ENCODE measurements at regions not wholly inside any gene's neighbourhood (a gene's known extent, or its start where the extent isn't known, plus 50 kb on each side); places are given as distances from the start of the nearest gene placed in this dataset.

GRCh38 chr3:19093084-19093483, 55.2 kb upstream of the KCNH8 start:
- DNase-seq (ENCODE audit: low read depth in 4 of 4, low spot score in 3 of 4) = no peak

GRCh38 chr3:19077388-19077787, 70.9 kb upstream of the KCNH8 start:
- no peak for DNase-seq (ENCODE audit: low read depth in 4 of 4, low spot score in 3 of 4)

- DNase-seq (ENCODE audit: low read depth in 4 of 4, low spot score in 3 of 4) = no peak
Observed at GRCh38 chr3:19075037-19075436, 73.3 kb upstream of the KCNH8 start.

DNA sequence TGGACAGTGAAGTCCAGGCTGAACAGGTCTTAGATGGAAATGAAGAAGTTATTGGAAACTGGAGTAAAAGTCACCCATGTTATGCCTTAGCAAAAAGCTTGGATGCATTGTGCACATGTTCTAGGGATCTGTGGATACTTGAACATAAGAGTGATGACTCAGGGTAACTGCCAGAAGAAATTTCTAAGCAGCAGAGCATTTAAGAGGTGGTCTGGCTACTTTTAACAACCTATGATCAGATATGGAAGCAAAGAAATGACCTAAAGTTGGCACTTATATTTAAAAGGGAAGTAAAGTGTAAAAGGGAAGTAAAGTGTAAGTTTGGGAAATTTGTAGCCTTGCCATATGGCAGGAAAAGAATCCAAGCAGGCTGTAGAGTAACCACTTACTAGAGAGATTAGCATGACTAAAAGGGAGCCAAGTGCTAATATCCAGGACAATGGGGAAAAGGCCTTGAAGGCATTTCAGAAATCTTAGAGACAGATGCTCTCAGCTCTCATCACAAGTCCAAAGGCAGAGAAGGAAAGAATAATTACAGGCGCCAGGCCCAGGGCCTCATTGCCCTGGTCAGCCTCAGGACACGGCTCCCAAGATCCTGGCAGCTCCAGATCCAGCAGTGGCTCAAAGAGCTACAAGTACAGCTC, 73.9 kb upstream of the KCNH8 start:
- DNase-seq (ENCODE audit: low read depth in 4 of 4, low spot score in 3 of 4) = no peak

DNA sequence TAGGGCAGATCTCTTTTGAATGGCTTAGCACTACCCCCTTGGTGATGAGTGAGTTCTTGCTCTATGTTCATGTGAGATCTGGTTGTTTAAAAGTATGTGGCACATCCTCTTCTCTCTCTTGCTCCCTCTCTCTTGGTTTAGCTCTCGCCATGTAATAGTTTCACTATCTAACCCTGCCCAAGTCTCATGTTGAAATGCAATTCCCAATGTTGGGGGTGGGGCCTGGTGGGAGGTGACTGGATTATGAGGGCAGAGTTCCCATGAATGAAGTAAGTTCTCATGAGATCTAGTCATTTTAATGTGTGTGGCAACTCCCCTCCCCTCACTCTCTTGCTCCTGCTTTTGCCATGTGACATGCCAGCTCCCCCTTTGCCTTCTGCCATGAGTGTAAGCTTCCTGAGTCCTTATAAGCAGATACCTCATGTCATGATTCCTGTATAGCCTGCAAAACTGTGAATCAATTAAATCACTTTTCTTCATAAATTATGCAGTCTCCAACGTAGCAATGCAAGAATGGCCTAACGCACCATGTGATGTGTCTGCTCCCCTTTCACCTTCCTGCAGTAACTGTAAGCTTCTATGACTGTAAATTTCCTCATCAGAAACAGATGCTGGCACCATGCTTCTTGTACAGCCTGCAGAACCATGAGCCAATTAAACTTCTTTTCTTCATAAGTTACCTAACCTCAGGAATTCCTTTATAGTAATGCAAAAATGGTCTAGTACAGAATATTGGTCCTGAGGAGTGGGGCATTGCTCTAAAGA, 74.8 kb upstream of the KCNH8 start:
- DNase-seq (ENCODE audit: low read depth in 4 of 4, low spot score in 3 of 4) = no peak

GRCh38 chr3:19070325-19070724, 78.0 kb upstream of the KCNH8 start:
- no peak for DNase-seq (ENCODE audit: low read depth in 4 of 4, low spot score in 3 of 4)

DNA sequence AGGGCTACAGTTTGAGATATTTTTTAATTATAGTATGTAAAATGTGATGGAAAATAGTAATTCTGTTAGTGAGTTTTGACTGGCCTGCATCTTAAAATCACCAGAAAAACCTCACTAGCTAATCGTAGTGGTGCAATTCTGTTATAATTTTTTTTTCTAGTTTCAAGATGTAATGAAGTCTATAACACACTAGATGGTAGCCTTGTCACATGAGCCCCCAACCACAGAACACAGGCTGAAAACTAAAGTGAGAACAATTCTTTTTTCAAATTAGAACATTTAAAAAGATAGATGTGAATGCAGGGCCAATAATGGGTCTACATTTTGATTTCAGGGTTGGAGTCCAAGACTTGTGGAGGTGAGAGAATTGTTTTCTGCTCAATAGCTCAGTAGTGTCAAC, 83.3 kb upstream of the KCNH8 start:
- DNase-seq (ENCODE audit: low read depth in 4 of 4, low spot score in 3 of 4) = no peak

DNA sequence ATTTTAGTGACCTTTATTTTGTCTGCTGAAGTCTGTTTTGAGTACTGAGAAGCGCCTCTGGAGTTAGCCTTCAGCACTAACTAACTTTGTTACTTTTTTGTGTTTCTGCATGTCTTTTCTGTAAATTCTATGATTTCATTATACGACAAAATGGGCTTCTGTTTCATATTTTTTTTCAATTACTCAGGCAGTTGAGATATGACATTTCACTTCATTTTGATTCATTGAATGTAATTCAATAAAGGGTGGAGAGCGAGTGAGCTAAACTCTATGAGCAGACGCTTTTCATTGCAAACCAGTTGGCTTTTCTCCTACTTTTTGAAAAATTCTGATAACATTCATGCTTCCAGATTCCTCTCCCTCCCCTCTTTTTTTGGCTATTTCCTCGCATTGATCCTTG, 84.4 kb upstream of the KCNH8 start:
- no peak for DNase-seq (ENCODE audit: low read depth in 4 of 4, low spot score in 3 of 4)

- DNase-seq (ENCODE audit: low read depth in 4 of 4, low spot score in 3 of 4) = no peak
Observed at GRCh38 chr3:19060404-19060803, 87.9 kb upstream of the KCNH8 start.

- no peak for DNase-seq (ENCODE audit: low read depth in 4 of 4, low spot score in 3 of 4)
Observed at GRCh38 chr3:19052874-19053273, 95.4 kb upstream of the KCNH8 start.

DNA sequence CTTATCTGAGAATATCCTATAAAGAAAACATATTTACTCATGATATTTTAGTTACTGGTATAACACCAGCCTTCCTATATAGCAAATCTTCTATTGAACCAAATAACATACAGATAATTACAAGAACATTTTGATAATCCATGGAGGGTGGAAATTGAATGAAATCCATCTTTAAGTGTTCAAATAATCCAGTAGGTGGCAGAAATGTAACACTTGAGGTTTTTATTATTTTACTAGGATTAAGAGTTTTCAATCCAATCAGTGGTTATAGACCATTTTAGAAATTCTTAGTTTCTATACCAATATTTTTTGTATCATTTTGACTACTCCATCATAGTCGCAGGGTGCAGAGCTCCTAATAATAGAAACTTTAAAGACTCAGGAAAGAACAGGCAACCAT, 101.9 kb upstream of the KCNH8 start:
- DNase-seq (ENCODE audit: low read depth in 4 of 4, low spot score in 3 of 4) = no peak

DNA sequence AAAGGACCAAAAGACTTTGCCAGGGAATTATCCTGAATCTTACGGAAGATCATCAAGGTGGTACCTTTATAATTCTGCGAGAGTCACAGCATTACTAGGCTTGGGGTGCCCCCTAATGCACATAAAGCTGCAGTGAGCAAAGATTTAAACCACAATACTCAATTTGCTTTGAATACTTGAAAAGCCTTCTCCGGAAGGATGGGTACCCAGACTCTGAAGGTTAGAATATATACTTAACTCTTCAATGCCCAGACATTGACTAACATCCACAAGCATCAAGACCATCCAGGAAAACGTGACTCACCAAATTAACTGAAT, 117.8 kb upstream of the KCNH8 start:
- DNase-seq (ENCODE audit: low read depth in 4 of 4, low spot score in 3 of 4) = no peak

DNA sequence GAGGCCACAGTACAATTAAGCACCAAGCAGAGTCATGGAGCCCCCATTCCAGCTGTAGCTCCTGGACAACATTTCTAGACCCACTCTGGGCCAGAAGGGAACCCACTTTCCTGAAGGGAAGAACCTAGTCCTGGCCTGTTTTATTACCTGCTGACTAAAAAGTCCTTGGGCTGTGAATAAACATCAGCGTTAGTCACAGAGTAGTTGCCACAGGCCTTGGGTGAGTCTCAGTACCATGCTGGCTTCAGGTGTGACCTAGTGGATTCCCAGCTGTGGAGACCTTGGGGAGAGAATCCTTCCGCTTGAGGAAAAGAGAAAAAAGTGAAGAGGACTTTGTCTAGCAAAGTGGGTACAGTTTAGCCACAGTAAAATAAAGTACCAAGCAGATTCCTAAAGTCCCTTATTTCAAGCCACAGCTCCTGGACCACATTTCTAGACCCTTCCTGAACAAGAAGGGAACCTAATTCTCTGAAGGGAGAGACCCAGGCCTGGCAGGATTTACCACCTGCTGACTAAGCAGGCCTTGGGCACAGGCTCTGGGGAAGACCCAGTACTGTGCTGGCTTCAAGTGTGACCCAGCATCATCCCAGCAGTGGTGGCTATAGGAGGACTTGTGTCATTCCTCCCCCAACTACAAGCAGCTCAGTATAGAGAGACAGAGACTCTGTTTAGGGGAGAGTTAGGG, 118.3 kb upstream of the KCNH8 start:
- no peak for DNase-seq (ENCODE audit: low read depth in 4 of 4, low spot score in 3 of 4)

DNA sequence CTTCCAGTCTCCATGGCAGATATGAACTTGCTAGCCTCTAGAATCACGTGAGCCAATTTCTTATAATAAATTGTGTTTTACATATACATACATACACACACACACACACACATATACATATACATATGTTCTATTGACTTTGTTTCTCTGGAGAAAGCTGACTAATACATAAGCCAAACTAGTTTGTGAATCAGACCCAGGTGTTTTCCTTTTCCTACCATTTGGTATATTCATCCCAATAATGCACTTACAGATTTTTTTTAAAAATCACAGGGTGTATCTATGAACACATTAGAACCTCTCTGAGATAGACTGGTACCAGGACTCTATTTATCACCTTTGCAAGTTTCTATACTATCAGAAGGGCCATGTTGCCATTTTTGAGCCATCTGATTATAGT, 122.9 kb upstream of the KCNH8 start:
- DNase-seq (ENCODE audit: low read depth in 4 of 4, low spot score in 3 of 4) = no peak

DNA sequence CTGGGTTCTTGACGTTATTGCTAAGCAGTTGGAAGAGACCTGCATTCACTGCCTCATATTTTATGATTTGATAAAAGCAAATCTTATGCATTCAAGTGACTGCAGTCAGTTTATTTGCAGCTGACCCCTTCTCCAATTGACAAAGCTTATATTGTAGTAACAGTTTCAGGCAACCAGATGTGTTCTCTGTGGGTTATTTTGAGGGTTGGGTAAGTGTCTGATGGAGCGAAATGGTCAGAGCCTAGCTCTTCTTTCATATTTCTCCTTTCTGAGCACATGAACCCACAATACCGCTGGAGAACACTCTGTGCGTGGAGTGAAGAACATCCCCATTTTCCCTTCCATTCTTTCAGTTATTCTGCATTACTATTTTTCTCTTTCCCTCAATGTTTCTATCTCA, 125.8 kb upstream of the KCNH8 start:
- DNase-seq (ENCODE audit: low read depth in 4 of 4, low spot score in 3 of 4) = no peak

DNA sequence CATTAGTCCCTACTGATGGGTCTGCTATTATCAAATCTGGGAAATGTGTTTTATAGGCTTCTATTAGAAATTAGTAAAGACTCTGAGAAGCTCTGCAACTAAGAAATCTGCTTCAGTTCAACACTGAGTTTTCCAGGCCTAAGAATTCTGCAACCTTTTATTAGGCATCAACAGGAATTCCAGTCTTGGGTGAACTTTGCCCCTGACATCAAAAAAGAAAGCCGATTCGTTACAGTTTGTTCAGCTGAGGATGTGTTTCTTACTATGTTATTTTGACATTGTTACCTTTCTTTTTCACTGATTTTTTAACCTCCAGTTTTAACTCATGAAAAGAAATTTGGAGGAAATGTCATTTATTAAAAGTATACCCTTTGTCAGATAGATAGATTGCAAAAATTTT, 131.5 kb upstream of the KCNH8 start:
- no peak for DNase-seq (ENCODE audit: low read depth in 4 of 4, low spot score in 3 of 4)

DNA sequence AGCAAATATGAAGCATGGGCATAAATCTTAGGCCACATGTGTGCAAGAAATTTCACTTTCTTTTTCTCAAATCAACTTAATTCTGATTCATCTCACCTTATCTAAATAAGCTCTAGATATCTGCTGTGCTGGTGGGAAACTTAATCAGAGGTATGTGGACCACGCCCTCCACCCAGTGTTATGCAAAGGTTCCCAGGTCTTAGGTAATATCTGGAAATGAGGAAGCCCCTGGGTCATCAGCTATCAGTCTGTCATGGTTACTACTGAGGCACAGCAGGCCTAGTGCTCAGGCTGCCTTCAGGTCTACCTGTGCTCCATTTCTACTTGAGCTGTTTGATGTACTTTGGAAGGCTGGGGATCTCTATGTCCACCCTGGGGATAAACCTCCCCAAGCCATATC, 134.4 kb upstream of the KCNH8 start:
- DNase-seq (ENCODE audit: low read depth in 4 of 4, low spot score in 3 of 4) = no peak

GRCh38 chr3:19012846-19013245, 135.5 kb upstream of the KCNH8 start:
- DNase-seq (ENCODE audit: low read depth in 4 of 4, low spot score in 3 of 4) = no peak

DNA sequence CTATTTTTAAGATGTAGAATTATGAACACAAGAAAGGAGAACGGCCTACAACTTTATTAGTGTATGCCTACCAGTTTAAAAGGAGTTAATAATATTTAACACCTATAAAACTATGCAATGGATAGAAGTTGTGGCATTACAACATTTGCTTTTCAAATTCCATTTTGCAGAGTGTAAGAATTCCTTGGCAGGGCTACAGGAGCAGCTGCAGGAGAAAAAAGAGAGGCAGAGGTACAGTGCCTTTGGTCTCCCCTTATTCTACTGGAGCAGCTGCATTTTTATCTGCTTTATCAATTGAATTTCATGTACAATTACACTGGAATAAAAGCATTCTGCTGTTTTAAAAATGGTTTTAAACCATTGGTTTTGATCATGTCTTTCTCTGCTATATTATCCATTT, 145.7 kb upstream of the KCNH8 start:
- DNase-seq (ENCODE audit: low read depth in 4 of 4, low spot score in 3 of 4) = no peak

DNA sequence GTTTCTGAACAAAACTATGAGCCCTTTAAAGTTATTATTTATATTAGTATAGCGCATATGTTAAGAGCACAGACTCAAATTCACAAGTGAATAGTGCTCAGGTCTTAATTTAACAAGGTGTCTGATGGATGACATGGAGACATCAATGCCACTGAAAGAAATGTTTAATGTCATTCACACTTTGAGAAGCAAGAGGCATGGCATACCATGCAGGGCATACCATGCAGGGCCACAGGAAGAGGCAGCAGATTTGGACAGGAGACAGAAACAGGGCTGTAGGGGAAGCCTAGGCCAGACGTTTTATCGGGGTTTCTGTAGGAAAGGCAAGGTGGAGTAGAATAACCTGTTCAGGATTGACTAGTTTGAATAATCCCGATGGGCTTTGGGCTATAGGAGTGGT, 150.2 kb upstream of the KCNH8 start:
- no peak for DNase-seq (ENCODE audit: low read depth in 4 of 4, low spot score in 3 of 4)

GRCh38 chr3:18992709-18993108, 155.6 kb upstream of the KCNH8 start:
- DNase-seq (ENCODE audit: low read depth in 4 of 4, low spot score in 3 of 4) = no peak

DNA sequence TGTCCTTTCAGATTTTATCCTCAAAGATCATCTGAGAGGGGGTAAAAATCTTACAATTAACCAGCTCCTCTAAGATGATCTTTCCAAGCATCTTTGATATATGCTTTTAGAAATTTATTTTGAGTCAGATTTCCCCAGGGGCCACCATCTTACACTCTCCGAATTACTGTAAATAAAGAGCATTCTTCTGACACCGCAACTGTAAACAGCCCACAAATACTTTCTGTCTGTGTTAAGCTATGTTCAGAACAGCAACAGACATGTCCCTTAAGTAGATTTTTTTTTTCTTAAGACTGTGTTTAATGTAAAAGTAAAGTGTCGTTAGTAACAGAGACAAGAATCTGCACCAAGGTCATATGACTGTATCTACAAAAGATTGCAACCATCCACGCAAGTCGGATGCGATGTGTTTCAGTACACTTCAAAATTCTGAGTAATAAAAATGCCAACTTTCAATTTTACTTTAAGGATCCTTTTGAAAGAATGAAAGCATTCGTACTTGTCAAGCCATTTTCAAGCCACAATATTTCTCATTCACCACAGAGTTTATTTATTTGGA, 159.0 kb upstream of the KCNH8 start:
- DNase-seq (ENCODE audit: low read depth in 4 of 4, low spot score in 3 of 4) = no peak
